DOHH2 (cell line): ENCODE measurements at regions not wholly inside any gene's neighbourhood (a gene's known extent, or its start where the extent isn't known, plus 50 kb on each side); places are given as distances from the start of the nearest gene placed in this dataset.

Source experiments
- EZH2phosphoT487 ChIP-seq: fragments of 200-600 bp; sonication (generic); IDR thresholded peaks from 2 replicates; pipeline ENCODE4 v1.6.1; 2017; ENCODE audit warnings: borderline replicate concordance, mild to moderate bottlenecking, antibody characterized with exemption, low read length, moderate library complexity, mixed read lengths
- TF ChIP-seq, protein P1 (sequence below): fragments of 200-600 bp; sonication (generic); IDR thresholded peaks from one replicate; pipeline ENCODE4 v1.5.1; 2014; ENCODE audit warnings: antibody characterized with exemption, mild to moderate bottlenecking, low read depth, low read length; ENCODE audit not compliant: poor library complexity, severe bottlenecking

DNA sequence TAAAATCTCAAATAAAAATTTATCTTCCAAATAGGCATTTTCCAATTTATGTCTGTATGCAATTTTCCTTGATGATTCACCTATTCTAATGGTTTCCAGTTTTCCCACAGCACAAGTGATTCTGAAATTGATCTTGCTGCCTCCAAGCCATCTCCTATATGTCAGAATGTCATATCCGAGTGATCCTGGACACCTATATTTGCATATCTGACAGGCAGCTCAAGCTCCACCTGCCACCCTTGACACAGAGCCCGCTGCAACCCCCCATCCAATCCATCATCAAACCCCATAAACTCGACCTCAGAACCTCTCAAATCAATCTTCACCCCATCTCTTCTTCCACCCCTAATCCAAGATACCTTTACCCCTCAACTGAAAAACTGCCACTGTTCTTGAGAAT is 579.5 kb downstream of the EPHB1 start:
- TF ChIP-seq, protein P1, sequence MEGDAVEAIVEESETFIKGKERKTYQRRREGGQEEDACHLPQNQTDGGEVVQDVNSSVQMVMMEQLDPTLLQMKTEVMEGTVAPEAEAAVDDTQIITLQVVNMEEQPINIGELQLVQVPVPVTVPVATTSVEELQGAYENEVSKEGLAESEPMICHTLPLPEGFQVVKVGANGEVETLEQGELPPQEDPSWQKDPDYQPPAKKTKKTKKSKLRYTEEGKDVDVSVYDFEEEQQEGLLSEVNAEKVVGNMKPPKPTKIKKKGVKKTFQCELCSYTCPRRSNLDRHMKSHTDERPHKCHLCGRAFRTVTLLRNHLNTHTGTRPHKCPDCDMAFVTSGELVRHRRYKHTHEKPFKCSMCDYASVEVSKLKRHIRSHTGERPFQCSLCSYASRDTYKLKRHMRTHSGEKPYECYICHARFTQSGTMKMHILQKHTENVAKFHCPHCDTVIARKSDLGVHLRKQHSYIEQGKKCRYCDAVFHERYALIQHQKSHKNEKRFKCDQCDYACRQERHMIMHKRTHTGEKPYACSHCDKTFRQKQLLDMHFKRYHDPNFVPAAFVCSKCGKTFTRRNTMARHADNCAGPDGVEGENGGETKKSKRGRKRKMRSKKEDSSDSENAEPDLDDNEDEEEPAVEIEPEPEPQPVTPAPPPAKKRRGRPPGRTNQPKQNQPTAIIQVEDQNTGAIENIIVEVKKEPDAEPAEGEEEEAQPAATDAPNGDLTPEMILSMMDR: no peak
- no peak for TF ChIP-seq EZH2phosphoT487
